CD8-positive, alpha-beta memory T cell (primary cell): ENCODE measurements at regions not wholly inside any gene's neighbourhood (a gene's known extent, or its start where the extent isn't known, plus 50 kb on each side); places are given as distances from the start of the nearest gene placed in this dataset.
A peak's percentile ranks its signal among the peaks of the same experiment; 100 is the strongest.

ENCODE experiments used
- CTCF ChIA-PET: fragments of 350-600 bp; sonication (Branson Sonifier 250); formaldehyde crosslinking; loops from one replicate; lab custom pipeline; 2021; ENCODE audit warnings: antibody characterized with exemption; lab: Charles Lee
- POLR2A ChIA-PET: fragments of 350-600 bp; sonication (Branson Sonifier 250); formaldehyde crosslinking; loops from one replicate; lab custom pipeline; 2021; ENCODE audit warnings: antibody characterized with exemption; lab: Charles Lee
- DNase-seq, 5 donors: peaks; one replicate each; pipeline versions ENCODE4 v3.0.0 to v3.0.0-alpha.2; 2020 to 2022; ENCODE audit warnings: mixed read lengths in 1 of 5
- H3K27ac ChIP-seq: one replicate; pipeline ENCODE4 v1.7.0; 2013; ENCODE audit warnings: low read depth, mild to moderate bottlenecking, low read length, moderate library complexity
- H3K27me3 ChIP-seq: 2 replicates; pipeline ENCODE4 v1.7.0; 2013; ENCODE audit warnings: low read length, mild to moderate bottlenecking; ENCODE audit not compliant: insufficient read depth, poor library complexity, severe bottlenecking
- H3K36me3 ChIP-seq: 2 replicates; pipeline ENCODE4 v1.7.0; 2013; ENCODE audit warnings: mild to moderate bottlenecking, low read length, moderate library complexity; ENCODE audit not compliant: insufficient read depth
- H3K4me1 ChIP-seq: 2 replicates; pipeline ENCODE4 v1.7.0; 2013; ENCODE audit warnings: mild to moderate bottlenecking, low read length, moderate library complexity; ENCODE audit not compliant: insufficient read depth
- H3K4me3 ChIP-seq: 2 replicates; pipeline ENCODE4 v1.7.0; 2013; ENCODE audit warnings: mild to moderate bottlenecking, low read length
- H3K9me3 ChIP-seq: 2 replicates; pipeline ENCODE4 v1.7.0; 2013; ENCODE audit warnings: mild to moderate bottlenecking, low read length
- H3K27ac Mint-ChIP-seq, 8 donors: one replicate each; pipeline ENCODE4 v1.8.0; 2020 to 2021; ENCODE audit warnings: mixed read lengths in 8 of 8, mild to moderate bottlenecking in 6 of 8, inconsistent platforms in 3 of 8, moderate library complexity in 3 of 8
- H3K27me3 Mint-ChIP-seq, 2 donors: one replicate each; pipeline ENCODE4 v1.8.0; 2020 to 2021; ENCODE audit warnings: mixed read lengths in 2 of 2, mild to moderate bottlenecking in 1 of 2, moderate library complexity in 1 of 2
- H3K36me3 Mint-ChIP-seq, 3 donors: one replicate each; pipeline ENCODE4 v1.8.0; 2020 to 2021; ENCODE audit warnings: mixed read lengths in 3 of 3, inconsistent platforms in 1 of 3, mild to moderate bottlenecking in 1 of 3
- H3K4me1 Mint-ChIP-seq, 3 donors: one replicate each; pipeline ENCODE4 v1.8.0; 2020 to 2021; ENCODE audit warnings: mixed read lengths in 3 of 3, inconsistent platforms in 1 of 3, mild to moderate bottlenecking in 1 of 3
- H3K4me3 Mint-ChIP-seq, 7 donors: one replicate each; pipeline ENCODE4 v1.8.0; 2020 to 2021; ENCODE audit warnings: mixed read lengths in 7 of 7, mild to moderate bottlenecking in 6 of 7, moderate library complexity in 4 of 7, inconsistent platforms in 2 of 7
- H3K9me3 Mint-ChIP-seq, 5 donors: one replicate each; pipeline ENCODE4 v1.8.0; 2020 to 2022; ENCODE audit warnings: mixed read lengths in 5 of 5, mild to moderate bottlenecking in 3 of 5, moderate library complexity in 2 of 5, inconsistent platforms in 1 of 5

- H3K27me3 Mint-ChIP-seq, result no peaks in the 10 kb centered on the region
- no peak overlapping the region for H3K27ac ChIP-seq
- H3K4me1 Mint-ChIP-seq, result peaks cover 3 to 4% (median 3%) of the 10 kb centered on the region in 3 donors
- H3K27ac Mint-ChIP-seq, result peak overlapping the region in 4 of 8 donors; percentile 43 to 79 (median 64)
- H3K9me3 ChIP-seq, result no peaks in the 10 kb centered on the region
- no peaks in the 10 kb centered on the region for H3K9me3 Mint-ChIP-seq
- ChIA-PET CTCF (interaction anchor here (0.6 to 4.3 kb wide), 7 partner anchors 10 to 1691 kb away, joined by 3 to 17 read pairs (median 3); no protein-coding TSS in a partner anchor), POLR2A (no interaction called here)
- peak; percentile 45 to 72 (median 53) for DNase-seq
- H3K4me3 Mint-ChIP-seq, result peak overlapping the region in 6 of 7 donors; percentile 24 to 49 (median 30)
- no peaks in the 10 kb centered on the region for H3K27me3 ChIP-seq
- no peaks in the 10 kb centered on the region for H3K36me3 ChIP-seq
- no peak overlapping the region for H3K4me3 ChIP-seq
- H3K36me3 Mint-ChIP-seq, result no peaks in the 10 kb centered on the region
- H3K4me1 ChIP-seq, result no peaks in the 10 kb centered on the region
Measured at GRCh38 chr7:113421696-113422330, 303.5 kb upstream of the SMIM30 start.

- Histone ChIP-seq H3K27me3 (no peaks in the 10 kb centered on the region), H3K9me3 (no peaks in the 10 kb centered on the region), H3K4me1 (no peaks in the 10 kb centered on the region), H3K4me3 (no peak overlapping the region), H3K27ac (no peak overlapping the region), H3K36me3 (no peaks in the 10 kb centered on the region)
- ChIA-PET CTCF (no interaction called here), POLR2A (no interaction called here)
- no peaks in the 10 kb centered on the region for H3K9me3 Mint-ChIP-seq
- no peaks in the 10 kb centered on the region for H3K36me3 Mint-ChIP-seq
- DNase-seq, result no peak
- H3K4me3 Mint-ChIP-seq, result no peak overlapping the region
- peaks cover 0 to 3% of the 10 kb centered on the region in 2 donors for H3K27me3 Mint-ChIP-seq
- H3K27ac Mint-ChIP-seq, result no peak overlapping the region
- H3K4me1 Mint-ChIP-seq, result no peaks in the 10 kb centered on the region
Measured at GRCh38 chr7:113414401-113415035, 296.2 kb upstream of the SMIM30 start.

GRCh38 chr7:113412410-113412809 lies 294.1 kb upstream of the SMIM30 start:
- no peak for DNase-seq
- H3K9me3 Mint-ChIP-seq, result peaks cover 0 to 2% (median 0%) of the 10 kb centered on the region in 5 donors
- no peak overlapping the region for H3K4me3 Mint-ChIP-seq
- ChIA-PET POLR2A (no interaction called here), CTCF (interaction anchor here (1.1 kb wide), 1 partner anchor 9 kb away, joined by 4 read pairs; no protein-coding TSS in a partner anchor)
- no peaks in the 10 kb centered on the region for H3K9me3 ChIP-seq
- H3K36me3 ChIP-seq, result no peaks in the 10 kb centered on the region
- H3K36me3 Mint-ChIP-seq, result no peaks in the 10 kb centered on the region
- no peaks in the 10 kb centered on the region for H3K4me1 Mint-ChIP-seq
- no peaks in the 10 kb centered on the region for H3K27me3 ChIP-seq
- H3K27ac ChIP-seq, result no peak overlapping the region
- H3K27ac Mint-ChIP-seq, result no peak overlapping the region
- no peaks in the 10 kb centered on the region for H3K4me1 ChIP-seq
- peaks cover 0 to 3% of the 10 kb centered on the region in 2 donors for H3K27me3 Mint-ChIP-seq
- H3K4me3 ChIP-seq, result no peak overlapping the region

- no peak overlapping the region for H3K4me3 ChIP-seq
- no peak for DNase-seq
- H3K36me3 ChIP-seq, result no peaks in the 10 kb centered on the region
- no peaks in the 10 kb centered on the region for H3K4me1 ChIP-seq
- ChIA-PET CTCF (no interaction called here), POLR2A (no interaction called here)
- Mint-ChIP-seq H3K9me3 (peaks cover 0 to 2% (median 0%) of the 10 kb centered on the region in 5 donors), H3K27me3 (peaks cover 0 to 3% of the 10 kb centered on the region in 2 donors), H3K4me1 (no peaks in the 10 kb centered on the region), H3K4me3 (no peak overlapping the region), H3K36me3 (no peaks in the 10 kb centered on the region), H3K27ac (no peak overlapping the region)
- no peaks in the 10 kb centered on the region for H3K27me3 ChIP-seq
- no peaks in the 10 kb centered on the region for H3K9me3 ChIP-seq
- H3K27ac ChIP-seq, result no peak overlapping the region
Measured at GRCh38 chr7:113410796-113411195, 292.4 kb upstream of the SMIM30 start.

GRCh38 chr7:113408999-113409398 lies 290.6 kb upstream of the SMIM30 start:
- Histone ChIP-seq H3K36me3 (no peaks in the 10 kb centered on the region), H3K9me3 (no peaks in the 10 kb centered on the region), H3K27ac (no peak overlapping the region), H3K4me3 (no peak overlapping the region), H3K4me1 (no peaks in the 10 kb centered on the region), H3K27me3 (no peaks in the 10 kb centered on the region)
- Mint-ChIP-seq H3K27ac (no peak overlapping the region), H3K27me3 (peaks cover 2 to 7% of the 10 kb centered on the region in 2 donors), H3K4me1 (no peaks in the 10 kb centered on the region), H3K36me3 (no peaks in the 10 kb centered on the region), H3K4me3 (no peak overlapping the region), H3K9me3 (peaks cover 0 to 2% (median 0%) of the 10 kb centered on the region in 5 donors)
- DNase-seq, result no peak
- CTCF ChIA-PET, result interaction anchor here (1.2 kb wide), 1 partner anchor 13 kb away, joined by 3 read pairs; no protein-coding TSS in a partner anchor
- POLR2A ChIA-PET, result no interaction called here

GRCh38 chr7:113405296-113406056 lies 287.1 kb upstream of the SMIM30 start:
- CTCF ChIA-PET, result no interaction called here
- Mint-ChIP-seq H3K27me3 (peaks cover 4 to 18% of the 10 kb centered on the region in 2 donors), H3K4me1 (no peaks in the 10 kb centered on the region), H3K36me3 (no peaks in the 10 kb centered on the region), H3K4me3 (no peak overlapping the region), H3K9me3 (peaks cover 0 to 2% (median 0%) of the 10 kb centered on the region in 5 donors), H3K27ac (no peak overlapping the region)
- POLR2A ChIA-PET, result no interaction called here
- no peak overlapping the region for H3K27ac ChIP-seq
- H3K4me1 ChIP-seq, result no peaks in the 10 kb centered on the region
- no peak overlapping the region for H3K4me3 ChIP-seq
- H3K27me3 ChIP-seq, result no peaks in the 10 kb centered on the region
- DNase-seq, result no peak
- H3K36me3 ChIP-seq, result no peaks in the 10 kb centered on the region
- H3K9me3 ChIP-seq, result no peaks in the 10 kb centered on the region

- H3K4me1 ChIP-seq, result no peaks in the 10 kb centered on the region
- no peak for DNase-seq
- Mint-ChIP-seq H3K36me3 (no peaks in the 10 kb centered on the region), H3K4me1 (no peaks in the 10 kb centered on the region), H3K4me3 (no peak overlapping the region), H3K9me3 (peaks cover 0 to under 1% (median 0%) of the 10 kb centered on the region in 5 donors), H3K27ac (no peak overlapping the region), H3K27me3 (peaks cover 4 to 18% of the 10 kb centered on the region in 2 donors)
- no peaks in the 10 kb centered on the region for H3K9me3 ChIP-seq
- H3K27me3 ChIP-seq, result no peaks in the 10 kb centered on the region
- POLR2A ChIA-PET, result no interaction called here
- no peak overlapping the region for H3K27ac ChIP-seq
- no peak overlapping the region for H3K4me3 ChIP-seq
- CTCF ChIA-PET, result no interaction called here
- no peaks in the 10 kb centered on the region for H3K36me3 ChIP-seq
Measured at GRCh38 chr7:113404245-113404644, 285.9 kb upstream of the SMIM30 start.

GRCh38 chr7:113402482-113402881 lies 284.1 kb upstream of the SMIM30 start:
- Mint-ChIP-seq H3K36me3 (no peaks in the 10 kb centered on the region), H3K4me3 (no peak overlapping the region), H3K27ac (no peak overlapping the region), H3K9me3 (no peaks in the 10 kb centered on the region), H3K27me3 (peaks cover 5 to 18% of the 10 kb centered on the region in 2 donors), H3K4me1 (no peaks in the 10 kb centered on the region)
- no peaks in the 10 kb centered on the region for H3K4me1 ChIP-seq
- H3K36me3 ChIP-seq, result no peaks in the 10 kb centered on the region
- no peaks in the 10 kb centered on the region for H3K9me3 ChIP-seq
- no peak overlapping the region for H3K27ac ChIP-seq
- POLR2A ChIA-PET, result no interaction called here
- no peaks in the 10 kb centered on the region for H3K27me3 ChIP-seq
- H3K4me3 ChIP-seq, result no peak overlapping the region
- CTCF ChIA-PET, result no interaction called here
- no peak for DNase-seq
